ENCODE measurements at regions not wholly inside any gene's neighbourhood (a gene's known extent, or its start where the extent isn't known, plus 50 kb on each side); places are given as distances from the start of the nearest gene placed in this dataset.

- Histone ChIP-seq H3K4me2 (ENCODE audit: insufficient read depth, low read length) (no peak overlapping the region), H3K9me1 (replicated peaks; ENCODE audit: control insufficient read depth, extremely low read depth, insufficient read depth, low read length) (no peaks in the 10 kb centered on the region), H4K20me1 (replicated peaks; ENCODE audit: control insufficient read depth, extremely low read depth, insufficient read depth, low read length) (no peaks in the 10 kb centered on the region), H3K27ac (ENCODE audit: insufficient read depth, low read depth, low read length) (no peak overlapping the region), H3K9ac (replicated peaks; ENCODE audit: extremely low read depth, insufficient read depth, low read length) (no peak overlapping the region), H2AFZ (ENCODE audit: low read depth, low read length) (no peak overlapping the region), H3K4me3 (replicated peaks in 1 of 3; ENCODE audit: insufficient read depth in 1 of 3, low read depth in 1 of 3, low read length in 3 of 3) (no peak overlapping the region), H3K79me2 (ENCODE audit: control insufficient read depth, insufficient read depth, low read length) (no peaks in the 10 kb centered on the region), H3K27me3 (ENCODE audit: control insufficient read depth in 2 of 2, insufficient read depth in 2 of 2, low read length in 2 of 2) (no peaks in the 10 kb centered on the region), H3K9me3 (replicated peaks; ENCODE audit: control insufficient read depth, insufficient read depth, low read length) (peaks cover 4% of the 10 kb centered on the region), H3K36me3 (ENCODE audit: control insufficient read depth in 2 of 2, extremely low read depth in 1 of 2, insufficient read depth in 2 of 2, low read length in 2 of 2) (no peaks in the 10 kb centered on the region), H3K4me1 (ENCODE audit: control insufficient read depth, extremely low read depth, insufficient read depth, low read length) (no peaks in the 10 kb centered on the region)
- FAIRE-seq (no peak), DNase-seq (ENCODE audit: low read depth, low spot score) (no peak)
- ChIA-PET POLR2A (no interaction called here), CTCF (no interaction called here)
- TF ChIP-seq JUN (IDR thresholded peaks at IDR 0.05; ENCODE audit: borderline replicate concordance, insufficient read depth, insufficient read length, low read depth) = no peak
- no peak for TF ChIP-seq POLR2A (IDR thresholded peaks at IDR 0.05; ENCODE audit: low read depth, low read length)
- TF ChIP-seq MYC (IDR thresholded peaks at IDR 0.05; ENCODE audit: low read depth, low read length) = no peak
- no peak for TF ChIP-seq EZH2 (IDR thresholded peaks at IDR 0.05; ENCODE audit: borderline replicate concordance, low read depth, low read length, severe bottlenecking)
- no peak for TF ChIP-seq POLR2AphosphoS5 (IDR thresholded peaks at IDR 0.05; ENCODE audit: insufficient read depth, low read depth, low read length)
- no peak for TF ChIP-seq MAX (IDR thresholded peaks at IDR 0.05; ENCODE audit: insufficient read depth, insufficient read length)
- TF ChIP-seq CTCF (IDR thresholded peaks at IDR 0.05; ENCODE audit: extremely low read depth in 1 of 2, insufficient read depth in 1 of 2, low read depth in 1 of 2, low read length in 2 of 2) = no peak
- no peak for TF ChIP-seq FOS (IDR thresholded peaks at IDR 0.05; ENCODE audit: borderline replicate concordance, insufficient read depth, low read length)
- no peak for TF ChIP-seq GATA2 (IDR thresholded peaks at IDR 0.05; ENCODE audit: insufficient read depth, insufficient read length, low read depth, low read length)
- BruUV-seq (replicated peaks) = no TSS peak
- dilution Hi-C loops (cut with MboI; ENCODE audit: extremely low pct_ligation_motif_present, low sequenced_read_pairs) = no loop called here
- intact Hi-C loops (cut with micrococcal nuclease) = no loop called here
Observed at GRCh38 chr5:30662373-30662772, 531.1 kb upstream of the CDH6 start.

Data from endothelial cell of umbilical vein (primary cell).